GM23248 (cell line): ENCODE measurements at regions not wholly inside any gene's neighbourhood (a gene's known extent, or its start where the extent isn't known, plus 50 kb on each side); places are given as distances from the start of the nearest gene placed in this dataset.
A peak's percentile ranks its signal among the peaks of the same experiment; 100 is the strongest.

Source experiments
- DNase-seq: peaks from one replicate; pipeline ENCODE4 v3.0.0-alpha.2; 2015
- H2AFZ ChIP-seq: fragments of 200-600 bp; sonication (generic); 2 replicates; pipeline ENCODE4 v1.6.1; 2016; ENCODE audit warnings: antibody characterized with exemption
- H3F3A ChIP-seq: fragments of 200-600 bp; sonication (generic); 2 replicates; pipeline ENCODE4 v1.6.1; 2016; ENCODE audit warnings: mild to moderate bottlenecking, antibody characterized with exemption, mixed run types; ENCODE audit not compliant: insufficient read depth
- H3K27ac ChIP-seq: fragments of 200-600 bp; sonication (generic); 2 replicates; pipeline ENCODE4 v1.5.1; 2016; ENCODE audit warnings: mild to moderate bottlenecking
- H3K27me3 ChIP-seq: fragments of 200-600 bp; sonication (generic); replicated peaks from 2 replicates; pipeline ENCODE4 v1.6.1; 2016; ENCODE audit warnings: mild to moderate bottlenecking; ENCODE audit not compliant: insufficient read depth
- H3K36me3 ChIP-seq: fragments of 200-600 bp; sonication (generic); 2 replicates; pipeline ENCODE4 v1.6.1; 2016; ENCODE audit warnings: low read depth, mild to moderate bottlenecking
- H3K4me1 ChIP-seq: fragments of 200-600 bp; sonication (generic); 2 replicates; pipeline ENCODE4 v1.6.1; 2016; ENCODE audit warnings: mild to moderate bottlenecking; ENCODE audit not compliant: insufficient read depth
- H3K4me2 ChIP-seq: fragments of 200-600 bp; sonication (generic); one replicate; pipeline ENCODE4 v1.6.1; 2016; ENCODE audit warnings: mild to moderate bottlenecking; ENCODE audit not compliant: unreplicated experiment
- H3K4me3 ChIP-seq: fragments of 200-600 bp; sonication (generic); 2 replicates; pipeline ENCODE4 v1.5.1; 2016; ENCODE audit warnings: mild to moderate bottlenecking
- H3K79me2 ChIP-seq: fragments of 200-600 bp; sonication (generic); 2 replicates; pipeline ENCODE4 v1.6.1; 2016; ENCODE audit warnings: mild to moderate bottlenecking; ENCODE audit not compliant: insufficient read depth
- H3K9ac ChIP-seq: fragments of 200-600 bp; sonication (generic); 2 replicates; pipeline ENCODE4 v1.6.1; 2016; ENCODE audit warnings: mild to moderate bottlenecking
- H3K9me2 ChIP-seq: fragments of 200-600 bp; sonication (generic); 2 replicates; pipeline ENCODE4 v1.6.1; 2016; ENCODE audit warnings: mixed run types, mild to moderate bottlenecking, moderate library complexity; ENCODE audit not compliant: insufficient read depth
- H3K9me3 ChIP-seq: fragments of 200-600 bp; sonication (generic); one replicate; pipeline ENCODE4 v1.6.1; 2017; ENCODE audit warnings: low read depth
- H4K20me1 ChIP-seq: fragments of 200-600 bp; sonication (generic); 2 replicates; pipeline ENCODE4 v1.6.0; 2016; ENCODE audit not compliant: insufficient read depth
- EZH2 ChIP-seq: fragments of 200-600 bp; sonication (generic); IDR thresholded peaks from 2 replicates; pipeline ENCODE4 v1.6.1; 2018; ENCODE audit warnings: antibody characterized with exemption, mild to moderate bottlenecking; ENCODE audit not compliant: insufficient read depth, poor library complexity, severe bottlenecking
- EZH2phosphoT487 ChIP-seq: fragments of 200-600 bp; sonication (generic); IDR thresholded peaks from 2 replicates; pipeline ENCODE4 v1.6.1; 2018; ENCODE audit warnings: antibody characterized with exemption, moderate library complexity, mild to moderate bottlenecking, low read depth; ENCODE audit not compliant: insufficient read depth
- WGBS, 2 experiments: methylation state at CpG; one replicate each; pipeline ENCODE4 v1.1.6; 2015 to 2017; ENCODE audit warnings: low lambda C conversion rate in 2 of 2, low coverage in 1 of 2; ENCODE audit errors: missing lambda C conversion rate in 2 of 2; 5-methylcytosine and 5-hydroxymethylcytosine counted together
- in situ Hi-C: fragments of 300-500 bp; cut with MboI; formaldehyde crosslinking; loops from 2 replicates; pipeline ENCODE4 v1.15.0; 2020

DNA sequence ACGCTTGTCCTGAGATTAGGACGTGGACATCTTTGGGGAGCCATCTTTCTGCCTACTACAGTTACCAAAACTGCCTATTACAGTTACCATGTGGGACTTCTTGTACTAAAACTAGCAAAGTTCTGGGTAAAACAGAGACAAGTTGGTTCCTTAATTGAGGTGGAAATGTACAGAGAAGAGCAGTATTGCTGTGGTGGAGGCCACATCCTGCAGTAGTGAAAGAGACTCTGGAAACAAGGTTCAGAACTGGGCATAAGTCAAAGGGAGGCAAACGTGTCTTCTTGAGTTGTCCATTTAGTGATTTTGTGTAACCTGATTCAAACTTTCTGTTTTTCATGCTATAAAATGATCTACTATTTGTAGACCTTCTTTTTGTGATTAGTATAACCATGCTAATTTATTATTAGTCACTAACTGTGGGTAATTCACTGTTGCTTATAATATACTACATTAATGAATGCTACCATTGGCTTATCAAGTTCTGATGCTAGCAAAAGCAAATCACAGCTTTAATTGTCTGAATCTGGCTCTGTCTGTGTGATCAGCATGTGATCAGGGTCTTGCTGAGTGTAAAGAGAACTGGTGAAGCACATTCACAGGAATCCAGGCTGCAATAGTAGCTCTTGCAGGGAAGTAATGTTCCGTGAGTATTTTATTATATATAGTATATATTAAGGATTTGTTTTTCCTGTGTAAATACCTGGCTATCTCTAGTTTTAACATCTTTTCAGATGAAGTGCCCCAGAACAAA, 207.9 kb upstream of the GAP43 start:
- no peaks in the 10 kb centered on the region for H3F3A ChIP-seq
- H3K27me3 ChIP-seq: no peaks in the 10 kb centered on the region
- H4K20me1 ChIP-seq: no peaks in the 10 kb centered on the region
- no peak overlapping the region for H3K27ac ChIP-seq
- TF ChIP-seq EZH2phosphoT487 (no peak), EZH2 (no peak)
- H3K4me2 ChIP-seq: no peak overlapping the region
- WGBS, 2 experiments: 52 to 64% methylated on average over 4 of the region's 4 CpGs
- H3K4me1 ChIP-seq: no peaks in the 10 kb centered on the region
- no peak overlapping the region for H2AFZ ChIP-seq
- in situ Hi-C loops: no loop called here
- H3K4me3 ChIP-seq: no peak overlapping the region
- no peaks in the 10 kb centered on the region for H3K36me3 ChIP-seq
- no peaks in the 10 kb centered on the region for H3K79me2 ChIP-seq
- no peaks in the 10 kb centered on the region for H3K9me3 ChIP-seq
- no peak overlapping the region for H3K9ac ChIP-seq
- H3K9me2 ChIP-seq: no peaks in the 10 kb centered on the region
- DNase-seq: no peak

DNA sequence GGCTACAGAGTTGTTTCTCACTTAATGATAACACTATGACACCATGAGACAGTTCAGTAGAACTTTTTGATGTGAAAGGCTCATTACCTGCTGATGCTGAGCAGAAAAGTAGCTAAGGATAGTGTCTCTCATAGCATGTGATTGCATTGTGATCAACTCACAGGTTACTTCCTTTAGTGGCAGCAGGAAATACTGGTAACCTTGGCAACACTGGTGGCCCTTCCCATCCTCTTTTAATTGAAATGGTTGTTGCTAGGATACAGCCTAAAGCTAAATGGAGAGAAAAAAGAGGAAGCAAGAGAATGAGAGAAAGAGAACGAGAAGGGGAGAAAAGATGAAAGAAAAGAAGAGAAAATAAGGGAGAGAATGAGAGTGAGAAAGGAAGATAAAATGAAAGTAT, 204.7 kb upstream of the GAP43 start:
- Histone ChIP-seq H3F3A (no peaks in the 10 kb centered on the region), H3K27me3 (no peaks in the 10 kb centered on the region), H2AFZ (no peak overlapping the region), H3K36me3 (no peaks in the 10 kb centered on the region), H4K20me1 (no peaks in the 10 kb centered on the region), H3K79me2 (no peaks in the 10 kb centered on the region), H3K4me2 (no peak overlapping the region), H3K4me3 (no peak overlapping the region), H3K9me2 (no peaks in the 10 kb centered on the region), H3K27ac (no peak overlapping the region), H3K9ac (no peak overlapping the region), H3K9me3 (no peaks in the 10 kb centered on the region), H3K4me1 (no peaks in the 10 kb centered on the region)
- in situ Hi-C loops: no loop called here
- no peak for TF ChIP-seq EZH2phosphoT487
- no peak for DNase-seq
- WGBS, 2 experiments: 64 to 76% methylated on average over 1 of the region's 1 CpG

DNA sequence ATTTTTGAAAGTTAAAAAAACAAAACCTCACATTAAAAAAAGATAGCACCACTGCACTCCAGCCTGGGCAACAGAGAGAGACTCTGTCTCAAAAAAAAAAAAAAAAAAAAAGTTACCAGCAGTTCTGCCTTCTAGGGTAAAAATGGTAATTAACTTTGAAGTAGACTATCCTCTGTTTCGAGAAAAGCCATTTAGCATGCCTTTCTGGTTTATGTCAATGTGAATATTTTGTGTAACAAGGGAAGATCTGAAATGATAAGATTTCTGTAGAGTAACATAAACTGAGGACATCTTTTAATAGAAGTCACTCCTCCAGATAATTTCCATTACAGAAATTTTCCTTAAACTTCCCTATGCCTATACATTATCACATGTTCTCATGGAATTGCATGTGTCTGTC, 203.2 kb upstream of the GAP43 start:
- H3K4me3 ChIP-seq: no peak overlapping the region
- H3K36me3 ChIP-seq: no peaks in the 10 kb centered on the region
- H3K9me3 ChIP-seq: no peaks in the 10 kb centered on the region
- in situ Hi-C loops: no loop called here
- H3K79me2 ChIP-seq: no peaks in the 10 kb centered on the region
- no peak overlapping the region for H3K4me2 ChIP-seq
- H3F3A ChIP-seq: no peaks in the 10 kb centered on the region
- no peak overlapping the region for H2AFZ ChIP-seq
- no peaks in the 10 kb centered on the region for H4K20me1 ChIP-seq
- 41 to 53% methylated on average over 1 of the region's 1 CpG for WGBS, 2 experiments
- H3K27me3 ChIP-seq: no peaks in the 10 kb centered on the region
- DNase-seq: no peak
- no peaks in the 10 kb centered on the region for H3K4me1 ChIP-seq
- no peak overlapping the region for H3K9ac ChIP-seq
- TF ChIP-seq EZH2phosphoT487 (no peak), EZH2 (no peak)
- H3K27ac ChIP-seq: no peak overlapping the region
- no peaks in the 10 kb centered on the region for H3K9me2 ChIP-seq

DNA sequence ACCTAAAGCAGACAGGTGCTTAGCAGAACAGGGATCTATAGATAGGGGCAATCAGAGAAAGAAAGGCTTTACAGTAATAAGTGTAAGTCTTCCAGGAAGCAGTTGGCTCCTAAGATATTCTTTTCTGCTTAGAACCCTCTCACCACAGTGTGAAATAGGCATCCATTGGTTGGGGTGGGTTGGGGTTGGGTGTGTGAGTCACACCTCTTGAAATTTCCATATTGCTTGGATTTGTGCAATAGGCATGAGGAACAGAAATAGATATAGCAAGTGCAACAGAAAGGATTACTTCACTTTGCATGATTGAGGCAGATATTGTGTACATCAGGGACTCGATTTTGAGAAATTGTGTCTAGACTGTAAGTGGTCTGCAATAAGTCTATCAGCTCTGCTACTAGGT, 200.1 kb upstream of the GAP43 start:
- Histone ChIP-seq H3K9ac (no peak overlapping the region), H3K36me3 (no peaks in the 10 kb centered on the region), H3K79me2 (no peaks in the 10 kb centered on the region), H3K4me1 (no peaks in the 10 kb centered on the region), H3K27me3 (no peaks in the 10 kb centered on the region), H2AFZ (no peak overlapping the region), H3K9me2 (no peaks in the 10 kb centered on the region), H3K4me3 (no peak overlapping the region), H3F3A (no peaks in the 10 kb centered on the region), H4K20me1 (no peaks in the 10 kb centered on the region), H3K27ac (no peak overlapping the region), H3K4me2 (no peak overlapping the region), H3K9me3 (no peaks in the 10 kb centered on the region)
- DNase-seq: peak; percentile 12
- TF ChIP-seq EZH2 (no peak), EZH2phosphoT487 (no peak)
- 90 to 93% methylated on average over 1 of the region's 1 CpG for WGBS, 2 experiments
- in situ Hi-C loops: no loop called here
